Activated naive CD4-positive, alpha-beta T cell treated with anti-CD3 and anti-CD28 coated beads, Interleukin-2, amount 50 U/mL, for 16 hours (primary cell): ENCODE measurements at regions not wholly inside any gene's neighbourhood (a gene's known extent, or its start where the extent isn't known, plus 50 kb on each side); places are given as distances from the start of the nearest gene placed in this dataset.

Experiments used
- DNase-seq: peaks from one replicate; pipeline ENCODE4 v3.0.0-alpha.2; 2020

GRCh38 chr2:37550190-37550589 lies 121.3 kb downstream of the CDC42EP3 start:
- DNase-seq = no peak

GRCh38 chr2:37551783-37552182 lies 119.7 kb downstream of the CDC42EP3 start:
- DNase-seq = no peak

- no peak for DNase-seq
These were observed 119.1 kb downstream of the CDC42EP3 start for GRCh38 chr2:37552339-37552738.

- DNase-seq = no peak
These were observed 117.9 kb downstream of the CDC42EP3 start for GRCh38 chr2:37553411-37554154.

- DNase-seq = no peak
These were observed 117.3 kb downstream of the CDC42EP3 start for GRCh38 chr2:37554155-37554510.

- DNase-seq = no peak
These were observed 116.8 kb downstream of the CDC42EP3 start for GRCh38 chr2:37554687-37555086.

- DNase-seq = no peak
These were observed 116.0 kb downstream of the CDC42EP3 start for GRCh38 chr2:37555457-37555856.

- no peak for DNase-seq
These were observed 115.2 kb downstream of the CDC42EP3 start for GRCh38 chr2:37556256-37556655.

GRCh38 chr2:37558623-37559022 lies 112.8 kb downstream of the CDC42EP3 start:
- DNase-seq = no peak

GRCh38 chr2:37560241-37560848 lies 111.1 kb downstream of the CDC42EP3 start:
- no peak for DNase-seq

- no peak for DNase-seq
These were observed 110.4 kb downstream of the CDC42EP3 start for GRCh38 chr2:37560863-37561614.

- peak; percentile 17 for DNase-seq
These were observed 109.5 kb downstream of the CDC42EP3 start for GRCh38 chr2:37561615-37562569.

GRCh38 chr2:37563375-37564015 lies 107.9 kb downstream of the CDC42EP3 start:
- DNase-seq = no peak

GRCh38 chr2:37564356-37564755 lies 107.1 kb downstream of the CDC42EP3 start:
- DNase-seq = no peak

- no peak for DNase-seq
These were observed 104.9 kb downstream of the CDC42EP3 start for GRCh38 chr2:37566517-37566981.

- no peak for DNase-seq
These were observed 102.9 kb downstream of the CDC42EP3 start for GRCh38 chr2:37568565-37568964.

GRCh38 chr2:37569131-37569823 lies 102.2 kb downstream of the CDC42EP3 start:
- DNase-seq = no peak

GRCh38 chr2:37569986-37570679 lies 101.3 kb downstream of the CDC42EP3 start:
- no peak for DNase-seq

- DNase-seq = no peak
These were observed 100.5 kb downstream of the CDC42EP3 start for GRCh38 chr2:37570773-37571586.

GRCh38 chr2:37571587-37572136 lies 99.8 kb downstream of the CDC42EP3 start:
- DNase-seq = no peak
